ENCODE measurements at regions not wholly inside any gene's neighbourhood (a gene's known extent, or its start where the extent isn't known, plus 50 kb on each side); places are given as distances from the start of the nearest gene placed in this dataset.

GRCh38 chr4:116444117-116444516 is 641.3 kb downstream of the TRAM1L1 start:
- no peak for TF ChIP-seq CTCF (IDR thresholded peaks at IDR 0.05; ENCODE audit: low read depth, low read length)
- Histone ChIP-seq H3K27me3 (no peaks in the 10 kb centered on the region), H3K4me1 (ENCODE audit: low read depth) (no peaks in the 10 kb centered on the region), H3K4me3 (no peak overlapping the region), H3K36me3 (no peaks in the 10 kb centered on the region), H3K9me3 (ENCODE audit: low read depth) (no peaks in the 10 kb centered on the region), H3K27ac (no peak overlapping the region)
- no peak for DNase-seq (ENCODE audit: low read depth in 1 of 2, low spot score in 1 of 2)

- DNase-seq (ENCODE audit: low read depth in 1 of 2, low spot score in 1 of 2) = no peak
- Histone ChIP-seq H3K9me3 (ENCODE audit: low read depth) (no peaks in the 10 kb centered on the region), H3K4me3 (no peak overlapping the region), H3K4me1 (ENCODE audit: low read depth) (no peaks in the 10 kb centered on the region), H3K27me3 (no peaks in the 10 kb centered on the region), H3K27ac (no peak overlapping the region), H3K36me3 (no peaks in the 10 kb centered on the region)
- no peak for TF ChIP-seq CTCF (IDR thresholded peaks at IDR 0.05; ENCODE audit: low read depth, low read length)
Observed at GRCh38 chr4:116438981-116439729, 646.2 kb downstream of the TRAM1L1 start.

- DNase-seq (ENCODE audit: low read depth in 1 of 2, low spot score in 1 of 2) = no peak
- H3K4me3 ChIP-seq = no peak overlapping the region
- no peak overlapping the region for H3K27ac ChIP-seq
- H3K36me3 ChIP-seq = no peaks in the 10 kb centered on the region
- no peaks in the 10 kb centered on the region for H3K4me1 ChIP-seq (ENCODE audit: low read depth)
- no peaks in the 10 kb centered on the region for H3K9me3 ChIP-seq (ENCODE audit: low read depth)
- no peaks in the 10 kb centered on the region for H3K27me3 ChIP-seq
- no peak for TF ChIP-seq CTCF (IDR thresholded peaks at IDR 0.05; ENCODE audit: low read depth, low read length)
Observed at GRCh38 chr4:116438417-116438816, 647.0 kb downstream of the TRAM1L1 start.

- no peak for TF ChIP-seq CTCF (IDR thresholded peaks at IDR 0.05; ENCODE audit: low read depth, low read length)
- H3K9me3 ChIP-seq (ENCODE audit: low read depth) = no peaks in the 10 kb centered on the region
- H3K27ac ChIP-seq = no peak overlapping the region
- no peaks in the 10 kb centered on the region for H3K4me1 ChIP-seq (ENCODE audit: low read depth)
- no peaks in the 10 kb centered on the region for H3K36me3 ChIP-seq
- no peak for DNase-seq (ENCODE audit: low read depth in 1 of 2, low spot score in 1 of 2)
- H3K4me3 ChIP-seq = no peak overlapping the region
- no peaks in the 10 kb centered on the region for H3K27me3 ChIP-seq
Observed at GRCh38 chr4:116427666-116428065, 657.7 kb downstream of the TRAM1L1 start.

GRCh38 chr4:116413222-116413621 is 672.2 kb downstream of the TRAM1L1 start:
- no peak for DNase-seq (ENCODE audit: low read depth in 1 of 2, low spot score in 1 of 2)
- Histone ChIP-seq H3K27me3 (no peaks in the 10 kb centered on the region), H3K9me3 (ENCODE audit: low read depth) (no peaks in the 10 kb centered on the region), H3K4me1 (ENCODE audit: low read depth) (no peaks in the 10 kb centered on the region), H3K4me3 (no peak overlapping the region), H3K27ac (no peak overlapping the region), H3K36me3 (no peaks in the 10 kb centered on the region)
- no peak for TF ChIP-seq CTCF (IDR thresholded peaks at IDR 0.05; ENCODE audit: low read depth, low read length)
